ENCODE measurements at regions not wholly inside any gene's neighbourhood (a gene's known extent, or its start where the extent isn't known, plus 50 kb on each side); places are given as distances from the start of the nearest gene placed in this dataset.
A peak's percentile ranks its signal among the peaks of the same experiment; 100 is the strongest.

DNA sequence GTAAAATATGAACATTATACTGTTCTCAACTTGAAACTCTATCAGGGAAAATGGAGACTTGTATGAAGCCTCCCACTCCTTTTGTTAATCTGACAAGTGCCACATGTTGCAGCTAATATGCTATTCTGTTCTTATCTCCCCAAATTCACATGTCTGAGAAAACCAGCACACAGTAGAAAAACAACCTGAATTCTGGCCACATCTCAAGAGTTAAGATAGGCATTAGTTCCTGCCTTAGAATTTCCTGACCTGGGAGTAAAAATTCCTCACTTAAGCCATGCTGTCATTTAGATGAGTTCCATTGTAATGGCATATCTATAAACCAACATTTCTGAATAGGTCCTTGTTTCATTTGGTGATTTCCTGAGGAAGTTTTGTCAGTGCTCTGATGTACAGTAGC lies 1098.5 kb downstream of the EFNB2 start:
- Mint-ChIP-seq H3K4me3 (no peak overlapping the region), H3K9me3 (no peaks in the 10 kb centered on the region), H3K4me1 (no peaks in the 10 kb centered on the region), H3K27me3 (peaks cover 1% of the 10 kb centered on the region), H3K36me3 (no peaks in the 10 kb centered on the region), H3K27ac (no peak overlapping the region)
- POLR2A ChIA-PET: no interaction called here
- DNase-seq: no peak
- no peak for ATAC-seq (ENCODE audit: low read depth)

DNA sequence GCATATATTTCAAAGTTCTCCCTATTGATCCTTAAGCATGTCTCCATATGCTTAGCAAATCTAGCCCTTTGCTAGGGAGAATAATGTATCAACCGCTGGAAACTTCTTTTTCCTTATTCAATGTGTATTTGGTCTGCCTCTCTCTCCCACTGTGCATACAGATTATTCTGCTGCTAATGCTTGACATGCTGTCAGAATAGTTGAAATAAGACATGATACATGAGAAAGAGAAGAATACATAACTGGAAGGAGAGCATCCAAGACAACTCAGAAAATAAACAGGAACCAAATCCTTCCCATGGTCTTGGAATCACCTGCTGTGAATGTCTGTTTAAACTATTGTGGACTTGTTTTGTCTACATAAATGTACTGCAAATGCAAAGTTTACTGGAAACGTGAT lies 1103.0 kb downstream of the EFNB2 start:
- Mint-ChIP-seq H3K27ac (no peak overlapping the region), H3K9me3 (no peaks in the 10 kb centered on the region), H3K27me3 (peaks cover 1% of the 10 kb centered on the region), H3K36me3 (no peaks in the 10 kb centered on the region), H3K4me3 (no peak overlapping the region), H3K4me1 (no peaks in the 10 kb centered on the region)
- ATAC-seq (ENCODE audit: low read depth) (no peak), DNase-seq (no peak)
- POLR2A ChIA-PET: no interaction called here

GRCh38 chr13:105428811-105429210 lies 1106.7 kb downstream of the EFNB2 start:
- H3K4me1 Mint-ChIP-seq: no peaks in the 10 kb centered on the region
- H3K27me3 Mint-ChIP-seq: no peaks in the 10 kb centered on the region
- no peak overlapping the region for H3K27ac Mint-ChIP-seq
- ATAC-seq (ENCODE audit: low read depth) (no peak), DNase-seq (no peak)
- H3K9me3 Mint-ChIP-seq: no peaks in the 10 kb centered on the region
- H3K4me3 Mint-ChIP-seq: no peak overlapping the region
- POLR2A ChIA-PET: no interaction called here
- H3K36me3 Mint-ChIP-seq: no peaks in the 10 kb centered on the region

- Mint-ChIP-seq H3K27me3 (no peaks in the 10 kb centered on the region), H3K9me3 (no peaks in the 10 kb centered on the region), H3K36me3 (no peaks in the 10 kb centered on the region), H3K4me3 (no peak overlapping the region), H3K27ac (no peak overlapping the region), H3K4me1 (no peaks in the 10 kb centered on the region)
- no peak for DNase-seq
- no peak for ATAC-seq (ENCODE audit: low read depth)
- POLR2A ChIA-PET: no interaction called here
Measured at GRCh38 chr13:105426441-105426840, 1109.0 kb downstream of the EFNB2 start.

DNA sequence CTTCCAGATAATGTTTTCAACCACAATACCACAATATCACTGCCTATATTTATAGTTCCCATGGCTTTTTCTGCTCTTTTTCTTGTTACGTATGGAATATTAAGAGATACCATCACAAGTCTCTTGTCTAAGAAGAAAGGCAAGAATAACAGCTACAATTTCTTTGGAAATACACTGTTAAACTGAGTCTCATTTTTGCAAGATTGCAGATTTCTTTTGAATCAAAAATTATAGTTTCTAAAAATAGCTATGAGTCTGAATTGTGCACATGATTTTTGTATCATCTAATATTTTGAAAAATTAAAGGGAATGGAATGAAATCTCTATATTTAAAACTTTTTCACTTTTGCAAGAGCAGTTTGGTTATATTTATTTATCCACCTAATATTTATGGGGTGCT lies 1120.8 kb downstream of the EFNB2 start:
- Mint-ChIP-seq H3K4me1 (no peaks in the 10 kb centered on the region), H3K36me3 (no peaks in the 10 kb centered on the region), H3K27me3 (no peaks in the 10 kb centered on the region), H3K9me3 (no peaks in the 10 kb centered on the region), H3K4me3 (no peak overlapping the region), H3K27ac (no peak overlapping the region)
- ATAC-seq (ENCODE audit: low read depth) (no peak), DNase-seq (no peak)
- POLR2A ChIA-PET: no interaction called here

DNA sequence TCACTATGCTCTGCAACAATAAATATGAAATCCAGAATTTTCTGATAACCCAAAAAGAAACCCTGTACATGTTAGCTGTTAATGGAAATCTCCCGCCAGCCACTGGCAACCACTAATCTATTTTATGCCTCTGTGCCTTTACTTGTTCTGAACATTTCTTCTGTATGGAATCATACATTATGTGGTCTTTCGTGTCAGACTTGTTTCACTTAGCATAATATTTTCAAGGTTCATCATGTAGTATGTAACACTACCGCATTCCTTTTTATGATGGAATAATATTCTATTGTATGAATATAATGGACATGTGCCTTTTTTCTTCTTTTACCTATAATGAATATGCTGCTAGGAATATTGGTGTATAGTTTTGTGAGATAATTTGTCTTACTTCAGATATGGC lies 1123.3 kb downstream of the EFNB2 start:
- POLR2A ChIA-PET: no interaction called here
- Mint-ChIP-seq H3K36me3 (no peaks in the 10 kb centered on the region), H3K27ac (no peak overlapping the region), H3K4me1 (no peaks in the 10 kb centered on the region), H3K4me3 (no peak overlapping the region), H3K27me3 (no peaks in the 10 kb centered on the region), H3K9me3 (no peaks in the 10 kb centered on the region)
- no peak for ATAC-seq (ENCODE audit: low read depth)
- no peak for DNase-seq

GRCh38 chr13:105410602-105411001 lies 1124.9 kb downstream of the EFNB2 start:
- ATAC-seq (ENCODE audit: low read depth) (no peak), DNase-seq (peak; percentile 46)
- no peaks in the 10 kb centered on the region for H3K36me3 Mint-ChIP-seq
- no peaks in the 10 kb centered on the region for H3K9me3 Mint-ChIP-seq
- H3K4me3 Mint-ChIP-seq: peak overlapping the region; percentile 10
- no peaks in the 10 kb centered on the region for H3K27me3 Mint-ChIP-seq
- H3K27ac Mint-ChIP-seq: no peak overlapping the region
- POLR2A ChIA-PET: no interaction called here
- H3K4me1 Mint-ChIP-seq: no peaks in the 10 kb centered on the region

DNA sequence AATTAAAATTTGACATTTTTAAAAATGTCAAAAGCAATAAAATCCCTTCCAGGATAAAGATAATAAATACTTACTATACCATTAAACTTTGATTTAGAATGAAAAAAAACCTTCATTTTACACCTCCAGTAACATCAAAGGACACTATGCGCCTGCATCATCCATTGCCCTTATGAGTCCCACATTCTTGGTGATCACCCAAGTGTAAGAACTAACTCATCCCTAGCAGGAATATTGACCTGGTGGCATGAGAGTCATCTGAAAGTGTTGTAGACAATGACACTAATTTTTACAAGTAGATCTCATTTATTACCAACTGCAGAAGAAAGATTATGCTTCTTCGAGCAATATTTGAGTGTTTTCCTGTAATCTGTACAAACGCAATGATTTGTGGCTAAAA lies 1128.9 kb downstream of the EFNB2 start:
- no peaks in the 10 kb centered on the region for H3K36me3 Mint-ChIP-seq
- H3K9me3 Mint-ChIP-seq: no peaks in the 10 kb centered on the region
- DNase-seq (no peak), ATAC-seq (ENCODE audit: low read depth) (no peak)
- H3K4me1 Mint-ChIP-seq: no peaks in the 10 kb centered on the region
- no peak overlapping the region for H3K27ac Mint-ChIP-seq
- POLR2A ChIA-PET: no interaction called here
- no peaks in the 10 kb centered on the region for H3K27me3 Mint-ChIP-seq
- H3K4me3 Mint-ChIP-seq: no peak overlapping the region

GRCh38 chr13:105403086-105403485 lies 1132.4 kb downstream of the EFNB2 start:
- H3K9me3 Mint-ChIP-seq: no peaks in the 10 kb centered on the region
- no peaks in the 10 kb centered on the region for H3K27me3 Mint-ChIP-seq
- H3K4me1 Mint-ChIP-seq: no peaks in the 10 kb centered on the region
- no peak overlapping the region for H3K27ac Mint-ChIP-seq
- H3K4me3 Mint-ChIP-seq: no peak overlapping the region
- DNase-seq: no peak
- ATAC-seq (ENCODE audit: low read depth): no peak
- POLR2A ChIA-PET: no interaction called here
- H3K36me3 Mint-ChIP-seq: no peaks in the 10 kb centered on the region

GRCh38 chr13:105395041-105395440 lies 1140.4 kb downstream of the EFNB2 start:
- ATAC-seq (ENCODE audit: low read depth): no peak
- H3K9me3 Mint-ChIP-seq: no peaks in the 10 kb centered on the region
- DNase-seq: no peak
- H3K36me3 Mint-ChIP-seq: no peaks in the 10 kb centered on the region
- no peak overlapping the region for H3K27ac Mint-ChIP-seq
- H3K4me3 Mint-ChIP-seq: no peak overlapping the region
- POLR2A ChIA-PET: no interaction called here
- no peaks in the 10 kb centered on the region for H3K4me1 Mint-ChIP-seq
- no peaks in the 10 kb centered on the region for H3K27me3 Mint-ChIP-seq

DNA sequence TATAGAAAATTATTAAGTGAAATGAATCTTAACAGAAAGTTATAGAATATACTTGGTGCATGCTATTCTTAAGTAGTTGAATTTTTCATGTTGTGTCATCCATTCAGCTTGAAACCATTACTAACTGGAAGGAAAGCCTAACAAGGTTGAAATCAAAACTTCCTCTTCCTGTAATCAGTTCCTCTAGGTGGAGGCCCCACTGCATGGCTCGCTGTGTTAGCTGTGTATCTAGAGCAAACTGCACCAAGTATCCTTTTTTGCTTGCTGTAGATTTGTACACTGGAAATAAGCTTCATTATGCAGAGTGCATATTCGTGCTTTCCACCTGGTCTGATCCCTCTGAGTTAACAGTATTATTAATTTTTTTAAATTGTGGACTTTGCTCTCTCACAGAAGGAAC lies 1146.1 kb downstream of the EFNB2 start:
- POLR2A ChIA-PET: no interaction called here
- H3K9me3 Mint-ChIP-seq: no peaks in the 10 kb centered on the region
- H3K27me3 Mint-ChIP-seq: no peaks in the 10 kb centered on the region

DNA sequence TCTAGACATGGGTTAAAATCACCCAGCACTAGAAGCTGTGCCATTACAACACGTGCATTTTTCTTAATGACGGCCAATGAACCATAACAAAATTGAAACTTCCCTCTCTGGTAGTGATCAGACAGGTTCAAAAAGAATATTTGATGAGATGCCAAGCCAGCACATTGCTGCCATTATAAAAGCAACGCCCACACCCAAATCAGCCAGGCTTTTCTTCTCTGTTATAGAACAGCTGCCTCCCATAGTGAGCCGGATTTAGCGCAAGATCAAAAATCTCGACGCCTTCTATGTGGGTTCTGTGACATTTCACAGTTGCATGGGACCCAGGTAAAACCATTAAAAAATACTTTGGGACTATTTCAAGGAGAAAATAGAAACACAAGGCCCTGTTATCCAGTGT lies 1158.0 kb downstream of the EFNB2 start:
- no peak for ATAC-seq (ENCODE audit: low read depth)
- H3K4me3 Mint-ChIP-seq: no peak overlapping the region
- H3K9me3 Mint-ChIP-seq: no peaks in the 10 kb centered on the region
- H3K27ac Mint-ChIP-seq: no peak overlapping the region
- H3K4me1 Mint-ChIP-seq: no peaks in the 10 kb centered on the region
- no peak for DNase-seq
- no peaks in the 10 kb centered on the region for H3K27me3 Mint-ChIP-seq
- H3K36me3 Mint-ChIP-seq: no peaks in the 10 kb centered on the region
- POLR2A ChIA-PET: no interaction called here

More for the DNA sequence above, 1146.1 kb downstream of the EFNB2 start:
- no peak overlapping the region for H3K4me3 Mint-ChIP-seq
- ATAC-seq (ENCODE audit: low read depth) (no peak), DNase-seq (no peak)
- H3K4me1 Mint-ChIP-seq: no peaks in the 10 kb centered on the region
- H3K36me3 Mint-ChIP-seq: no peaks in the 10 kb centered on the region
- H3K27ac Mint-ChIP-seq: no peak overlapping the region

- H3K27me3 Mint-ChIP-seq: no peaks in the 10 kb centered on the region
- H3K27ac Mint-ChIP-seq: no peak overlapping the region
- H3K9me3 Mint-ChIP-seq: no peaks in the 10 kb centered on the region
- POLR2A ChIA-PET: no interaction called here
- ATAC-seq (ENCODE audit: low read depth): no peak
- H3K4me1 Mint-ChIP-seq: no peaks in the 10 kb centered on the region
- no peak overlapping the region for H3K4me3 Mint-ChIP-seq
- no peaks in the 10 kb centered on the region for H3K36me3 Mint-ChIP-seq
- no peak for DNase-seq
Measured at GRCh38 chr13:105370011-105370650, 1165.3 kb downstream of the EFNB2 start.

DNA sequence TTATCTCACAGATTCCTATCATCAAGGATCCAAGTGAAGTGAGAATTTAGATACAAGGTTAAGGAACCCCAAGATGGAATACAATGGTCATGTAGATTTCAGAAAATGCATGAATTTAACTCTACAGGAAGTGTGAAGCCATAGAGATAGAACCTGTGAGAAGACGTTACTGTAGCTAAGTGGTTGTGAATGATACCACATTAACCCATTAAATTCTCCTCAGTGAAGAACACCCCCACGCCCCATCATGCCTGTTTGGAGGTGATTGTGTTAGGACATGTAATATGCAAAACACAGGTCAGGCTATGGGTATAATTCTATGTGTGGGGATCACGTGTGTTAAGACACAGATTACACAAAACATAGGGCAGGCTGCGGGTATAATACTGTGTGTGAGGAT lies 1166.7 kb downstream of the EFNB2 start:
- POLR2A ChIA-PET: no interaction called here
- no peak for DNase-seq
- H3K36me3 Mint-ChIP-seq: no peaks in the 10 kb centered on the region

GRCh38 chr13:105365831-105366230 lies 1169.6 kb downstream of the EFNB2 start:
- POLR2A ChIA-PET: no interaction called here
- Mint-ChIP-seq H3K27ac (no peak overlapping the region), H3K4me1 (no peaks in the 10 kb centered on the region), H3K9me3 (no peaks in the 10 kb centered on the region), H3K4me3 (no peak overlapping the region), H3K27me3 (peaks cover 3% of the 10 kb centered on the region), H3K36me3 (no peaks in the 10 kb centered on the region)
- DNase-seq (no peak), ATAC-seq (ENCODE audit: low read depth) (no peak)

More for the DNA sequence above, 1166.7 kb downstream of the EFNB2 start:
- ATAC-seq (ENCODE audit: low read depth): no peak
- H3K27ac Mint-ChIP-seq: no peak overlapping the region
- H3K9me3 Mint-ChIP-seq: no peaks in the 10 kb centered on the region
- no peak overlapping the region for H3K4me3 Mint-ChIP-seq
- H3K27me3 Mint-ChIP-seq: peaks cover 3% of the 10 kb centered on the region
- no peaks in the 10 kb centered on the region for H3K4me1 Mint-ChIP-seq
